GM06990 (cell line): ENCODE measurements at regions not wholly inside any gene's neighbourhood (a gene's known extent, or its start where the extent isn't known, plus 50 kb on each side); places are given as distances from the start of the nearest gene placed in this dataset.
"Not testable (repeated sequence)": the region's sequence is repeated elsewhere in the genome, so short reads cannot be mapped to it uniquely, and the experiment has no call there.

Experiments used
- DNase-seq: peaks from one replicate; pipeline ENCODE4 v3.0.0-alpha.2; 2011; ENCODE audit not compliant: insufficient read length; ENCODE audit errors: extremely low read depth
- H3K27me3 ChIP-seq: replicated peaks from 2 replicates; pipeline ENCODE4 v1.6.0; 2011; ENCODE audit warnings: low read length; ENCODE audit not compliant: control insufficient read depth, insufficient read depth
- H3K36me3 ChIP-seq: 2 replicates; pipeline ENCODE4 v1.5.1; 2011; ENCODE audit warnings: low read length; ENCODE audit not compliant: control insufficient read depth, insufficient read depth
- H3K4me3 ChIP-seq: replicated peaks from 2 replicates; pipeline ENCODE4 v1.5.1; 2011; ENCODE audit warnings: low read depth, mild to moderate bottlenecking, control low read depth, low read length
- CTCF ChIP-seq: IDR thresholded peaks from 2 replicates; pipeline ENCODE4 v1.5.1; 2011; ENCODE audit warnings: low read length, control low read depth, mild to moderate bottlenecking, inconsistent platforms; ENCODE audit not compliant: insufficient read depth, poor library complexity, severe bottlenecking

GRCh38 chr12:73106896-73107295 is 834.7 kb downstream of the TRHDE start:
- Histone ChIP-seq H3K36me3 (no peaks in the 10 kb centered on the region), H3K4me3 (no peak overlapping the region), H3K27me3 (no peaks in the 10 kb centered on the region)
- no peak for DNase-seq
- TF ChIP-seq CTCF: no peak

- no peak overlapping the region for H3K4me3 ChIP-seq
- DNase-seq: no peak
- H3K27me3 ChIP-seq: no peaks in the 10 kb centered on the region
- TF ChIP-seq CTCF: no peak
- H3K36me3 ChIP-seq: no peaks in the 10 kb centered on the region
Measured at GRCh38 chr12:73110816-73111215, 838.6 kb downstream of the TRHDE start.

GRCh38 chr12:73112035-73112816 is 840.1 kb downstream of the TRHDE start:
- no peak for DNase-seq
- no peak for TF ChIP-seq CTCF
- Histone ChIP-seq H3K4me3 (no peak overlapping the region), H3K36me3 (no peaks in the 10 kb centered on the region), H3K27me3 (no peaks in the 10 kb centered on the region)

- no peak overlapping the region for H3K4me3 ChIP-seq
- no peak for TF ChIP-seq CTCF
- DNase-seq: no peak
- H3K27me3 ChIP-seq: no peaks in the 10 kb centered on the region
- H3K36me3 ChIP-seq: no peaks in the 10 kb centered on the region
Measured at GRCh38 chr12:73124480-73124879, 852.3 kb downstream of the TRHDE start.

- TF ChIP-seq CTCF: no peak
- H3K27me3 ChIP-seq: no peaks in the 10 kb centered on the region
- H3K36me3 ChIP-seq: no peaks in the 10 kb centered on the region
- no peak for DNase-seq
- H3K4me3 ChIP-seq: no peak overlapping the region
Measured at GRCh38 chr12:73125148-73125547, 853.0 kb downstream of the TRHDE start.

GRCh38 chr12:73136386-73136785 is 864.2 kb downstream of the TRHDE start:
- no peaks in the 10 kb centered on the region for H3K36me3 ChIP-seq
- no peak for TF ChIP-seq CTCF
- no peaks in the 10 kb centered on the region for H3K27me3 ChIP-seq
- no peak overlapping the region for H3K4me3 ChIP-seq
- no peak for DNase-seq

- not testable (repeated sequence) for H3K36me3 ChIP-seq, H3K4me3 ChIP-seq, DNase-seq, H3K27me3 ChIP-seq
Measured at GRCh38 chr12:73139642-73140041, 867.5 kb downstream of the TRHDE start.
